ENCODE measurements at regions not wholly inside any gene's neighbourhood (a gene's known extent, or its start where the extent isn't known, plus 50 kb on each side); places are given as distances from the start of the nearest gene placed in this dataset.
A peak's percentile ranks its signal among the peaks of the same experiment; 100 is the strongest.

GRCh38 chr5:10145923-10146401, 103.7 kb downstream of the ATPSCKMT start:
- Histone ChIP-seq H3K4me3 (ENCODE audit: low read depth, low read length) (no peak overlapping the region), H3K36me3 (ENCODE audit: control insufficient read depth, insufficient read depth, low read length) (no peaks in the 10 kb centered on the region), H3K27me3 (ENCODE audit: control insufficient read depth, insufficient read depth, low read length) (no peaks in the 10 kb centered on the region)
- TF ChIP-seq CTCF (IDR thresholded peaks at IDR 0.05; ENCODE audit: insufficient read depth, low read length, poor library complexity, severe bottlenecking), result no peak
- DNase-seq (ENCODE audit: low read depth), result no peak

DNA sequence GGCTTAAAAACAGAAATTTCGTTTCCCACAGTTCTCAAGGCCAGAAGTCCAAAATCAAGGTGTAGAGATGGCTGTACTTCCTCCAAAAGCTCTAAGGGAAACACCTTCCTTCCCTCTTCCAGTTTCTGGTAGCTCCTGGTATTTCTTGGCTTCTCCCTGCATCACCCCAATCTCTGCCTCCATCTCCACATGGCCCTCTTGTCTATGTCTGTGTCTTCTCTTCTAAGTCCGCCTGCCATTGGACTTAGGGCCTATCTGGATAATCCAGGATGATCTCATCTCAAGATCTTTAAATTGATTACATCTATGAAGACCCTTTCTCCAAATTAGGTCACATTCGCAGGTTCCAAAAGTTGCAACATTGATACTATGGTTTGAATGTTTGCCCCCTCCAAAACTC, 105.6 kb downstream of the ATPSCKMT start:
- Histone ChIP-seq H3K4me3 (ENCODE audit: low read depth, low read length) (no peak overlapping the region), H3K27me3 (ENCODE audit: control insufficient read depth, insufficient read depth, low read length) (no peaks in the 10 kb centered on the region), H3K36me3 (ENCODE audit: control insufficient read depth, insufficient read depth, low read length) (no peaks in the 10 kb centered on the region)
- DNase-seq (ENCODE audit: low read depth), result no peak
- no peak for TF ChIP-seq CTCF (IDR thresholded peaks at IDR 0.05; ENCODE audit: insufficient read depth, low read length, poor library complexity, severe bottlenecking)

- DNase-seq (ENCODE audit: low read depth), result no peak
- TF ChIP-seq CTCF (IDR thresholded peaks at IDR 0.05; ENCODE audit: insufficient read depth, low read length, poor library complexity, severe bottlenecking), result peak; percentile 38
- no peaks in the 10 kb centered on the region for H3K36me3 ChIP-seq (ENCODE audit: control insufficient read depth, insufficient read depth, low read length)
- no peaks in the 10 kb centered on the region for H3K27me3 ChIP-seq (ENCODE audit: control insufficient read depth, insufficient read depth, low read length)
- no peak overlapping the region for H3K4me3 ChIP-seq (ENCODE audit: low read depth, low read length)
Measured at GRCh38 chr5:10140195-10140973, 109.3 kb downstream of the ATPSCKMT start.

- TF ChIP-seq CTCF (IDR thresholded peaks at IDR 0.05; ENCODE audit: insufficient read depth, low read length, poor library complexity, severe bottlenecking), result no peak
- Histone ChIP-seq H3K36me3 (ENCODE audit: control insufficient read depth, insufficient read depth, low read length) (no peaks in the 10 kb centered on the region), H3K27me3 (ENCODE audit: control insufficient read depth, insufficient read depth, low read length) (no peaks in the 10 kb centered on the region), H3K4me3 (ENCODE audit: low read depth, low read length) (no peak overlapping the region)
- no peak for DNase-seq (ENCODE audit: low read depth)
Measured at GRCh38 chr5:10138395-10139057, 111.2 kb downstream of the ATPSCKMT start.

DNA sequence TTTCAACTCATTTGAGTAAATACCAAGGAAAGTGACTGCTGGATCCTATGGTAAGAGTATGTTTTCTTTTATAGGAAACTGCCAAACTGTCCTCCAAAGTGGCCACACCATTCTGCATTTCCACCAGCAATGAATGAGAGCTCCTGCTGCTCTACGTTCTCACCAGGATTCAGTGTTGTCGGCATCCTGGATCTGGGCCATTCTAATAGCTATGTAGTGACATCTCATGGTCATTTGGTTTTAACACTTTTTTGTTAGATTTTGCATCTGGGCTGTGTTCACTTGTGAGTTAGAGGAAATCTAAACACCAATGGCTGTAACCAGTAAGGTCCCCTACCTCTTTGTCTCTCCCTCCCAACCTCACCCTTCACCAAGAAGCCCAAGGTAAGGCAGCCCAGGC, 115.9 kb downstream of the ATPSCKMT start:
- TF ChIP-seq CTCF (IDR thresholded peaks at IDR 0.05; ENCODE audit: insufficient read depth, low read length, poor library complexity, severe bottlenecking), result no peak
- Histone ChIP-seq H3K36me3 (ENCODE audit: control insufficient read depth, insufficient read depth, low read length) (no peaks in the 10 kb centered on the region), H3K27me3 (ENCODE audit: control insufficient read depth, insufficient read depth, low read length) (no peaks in the 10 kb centered on the region), H3K4me3 (ENCODE audit: low read depth, low read length) (no peak overlapping the region)
- DNase-seq (ENCODE audit: low read depth), result no peak

All from kidney epithelial cell (primary cell).